H1 (cell line): ENCODE measurements at regions not wholly inside any gene's neighbourhood (a gene's known extent, or its start where the extent isn't known, plus 50 kb on each side); places are given as distances from the start of the nearest gene placed in this dataset.

Experiments used
- CTCF ChIA-PET: fragments of 300-600 bp; sonication (Branson Sonifier 250); formaldehyde crosslinking; loops from one replicate; lab custom pipeline; 2021; ENCODE audit not compliant: partially characterized antibody; lab: Charles Lee
- POLR2A ChIA-PET: fragments of 300-600 bp; sonication (Branson Sonifier 250); formaldehyde crosslinking; loops from one replicate; lab custom pipeline; 2021; ENCODE audit warnings: inconsistent platforms; ENCODE audit not compliant: partially characterized antibody; lab: Charles Lee
- DNase-seq, 2 experiments: peaks; one replicate each; pipeline versions ENCODE4 v3.0.0 to v3.0.0-alpha.2; 2010 to 2022; ENCODE audit warnings: low spot score in 2 of 2, low read depth in 1 of 2, mixed read lengths in 1 of 2
- FAIRE-seq: peaks from 2 replicates; lab custom pipeline; 2011; peaks lifted over from hg19 to GRCh38; lab: Jason Lieb, UNC
- H2AFZ ChIP-seq: 2 replicates; pipeline ENCODE4 v1.8.1; 2012; ENCODE audit warnings: low read length, inconsistent platforms
- H2AK5ac ChIP-seq: 2 replicates; pipeline ENCODE4 v1.6.1; 2013; ENCODE audit warnings: low read depth, low read length
- H2BK120ac ChIP-seq: replicated peaks from 2 replicates; pipeline ENCODE3; 2013; ENCODE audit warnings: low read depth, low read length, inconsistent platforms
- H2BK12ac ChIP-seq: 2 replicates; pipeline ENCODE4 v1.6.1; 2013; ENCODE audit warnings: low read depth, low read length
- H2BK15ac ChIP-seq: 2 replicates; pipeline ENCODE4 v1.6.1; 2013; ENCODE audit warnings: low read length
- H2BK20ac ChIP-seq: 2 replicates; pipeline ENCODE4 v1.6.1; 2013; ENCODE audit warnings: low read length
- H2BK5ac ChIP-seq: 2 replicates; pipeline ENCODE4 v1.6.1; 2013; ENCODE audit warnings: low read depth, low read length
- H3K14ac ChIP-seq: 2 replicates; pipeline ENCODE4 v1.6.1; 2013; ENCODE audit warnings: inconsistent platforms; ENCODE audit not compliant: insufficient read length
- H3K18ac ChIP-seq: 2 replicates; pipeline ENCODE4 v1.6.1; 2013; ENCODE audit warnings: low read length; ENCODE audit errors: extremely low read depth
- H3K23ac ChIP-seq: 2 replicates; pipeline ENCODE4 v1.6.1; 2013; ENCODE audit warnings: inconsistent platforms; ENCODE audit not compliant: insufficient read length
- H3K23me2 ChIP-seq: 2 replicates; pipeline ENCODE4 v1.6.1; 2013; ENCODE audit warnings: low read depth, low read length
- H3K27ac ChIP-seq: 2 replicates; pipeline ENCODE4 v1.6.1; 2011; ENCODE audit warnings: low read depth, low read length, inconsistent platforms
- H3K27me3 ChIP-seq, 4 experiments: replicated peaks in 1 of 4; 1 replicate in 1 of 4; 2 replicates in 3 of 4; pipeline versions ENCODE4 v1.6.1 to v1.8.1; 2011 to 2013; ENCODE audit warnings: low read length in 3 of 4, mild to moderate bottlenecking in 3 of 4, inconsistent platforms in 2 of 4, mixed read lengths in 2 of 4, moderate library complexity in 1 of 4; ENCODE audit not compliant: control insufficient read depth in 3 of 4, insufficient read depth in 3 of 4; ENCODE audit errors: extremely low read depth in 1 of 4
- H3K36me3 ChIP-seq, 4 experiments: 2 replicates each; pipeline versions ENCODE4 v1.6.1 to v1.8.1; 2011 to 2013; ENCODE audit warnings: mild to moderate bottlenecking in 4 of 4, low read length in 3 of 4, moderate library complexity in 2 of 4, control low read depth in 1 of 4, inconsistent platforms in 1 of 4; ENCODE audit not compliant: insufficient read depth in 4 of 4, control insufficient read depth in 2 of 4
- H3K4ac ChIP-seq: replicated peaks from 2 replicates; pipeline ENCODE3; 2013; ENCODE audit warnings: low read length, low read depth, mixed read lengths, inconsistent platforms; ENCODE audit not compliant: insufficient read length
- H3K4me1 ChIP-seq, 4 experiments: replicated peaks in 1 of 4; 1 replicate in 1 of 4; 2 replicates in 3 of 4; pipeline versions ENCODE4 v1.6.1 to v1.8.1; 2011 to 2013; ENCODE audit warnings: low read length in 3 of 4, inconsistent platforms in 2 of 4, mixed read lengths in 1 of 4; ENCODE audit not compliant: insufficient read depth in 4 of 4, control insufficient read depth in 3 of 4
- H3K4me2 ChIP-seq, 2 experiments: 2 replicates each; pipeline versions ENCODE4 v1.6.1 to v1.8.1; 2011 to 2013; ENCODE audit warnings: low read depth in 2 of 2, low read length in 2 of 2, control low read depth in 1 of 2, inconsistent platforms in 1 of 2, mild to moderate bottlenecking in 1 of 2; ENCODE audit not compliant: insufficient read depth in 1 of 2
- H3K4me3 ChIP-seq, 4 experiments: fragments of 200-600, 300-600 bp in 1 of 4; sonication (generic), shearing (Covaris generic), sonication (Bioruptor Twin) in 1 of 4; 2 replicates each; pipeline versions ENCODE4 v1.5.1 to v1.8.1; 2011 to 2016; ENCODE audit warnings: low read length in 4 of 4, low read depth in 3 of 4, control low read depth in 2 of 4, inconsistent platforms in 2 of 4, mild to moderate bottlenecking in 2 of 4, mixed read lengths in 1 of 4, moderate library complexity in 1 of 4; ENCODE audit not compliant: insufficient read depth in 2 of 4; ENCODE audit errors: extremely low read depth in 1 of 4
- H3K56ac ChIP-seq: replicated peaks from 2 replicates; pipeline ENCODE3; 2013; ENCODE audit warnings: low read depth, mild to moderate bottlenecking, mixed read lengths, low read length, inconsistent platforms; ENCODE audit not compliant: insufficient read length
- H3K79me1 ChIP-seq: 2 replicates; pipeline ENCODE4 v1.6.1; 2013; ENCODE audit warnings: low read depth, low read length, control low read depth
- H3K79me2 ChIP-seq, 2 experiments: 2 replicates each; pipeline versions ENCODE4 v1.6.1 to v1.8.1; 2012 to 2013; ENCODE audit warnings: low read length in 2 of 2, mild to moderate bottlenecking in 2 of 2, inconsistent platforms in 1 of 2; ENCODE audit not compliant: insufficient read depth in 2 of 2, control insufficient read depth in 1 of 2
- H3K9ac ChIP-seq, 4 experiments: replicated peaks in 1 of 4; 1 replicate in 1 of 4; 2 replicates in 3 of 4; pipeline versions ENCODE4 v1.6.1 to v1.8.1; 2011 to 2013; ENCODE audit warnings: low read depth in 3 of 4, low read length in 3 of 4, control low read depth in 2 of 4, mild to moderate bottlenecking in 2 of 4, moderate library complexity in 2 of 4, inconsistent platforms in 1 of 4; ENCODE audit errors: extremely low read depth in 1 of 4
- H3K9me3 ChIP-seq, 2 experiments: 2 replicates each; pipeline versions ENCODE4 v1.6.1 to v1.8.1; 2012 to 2013; ENCODE audit warnings: mild to moderate bottlenecking in 2 of 2, moderate library complexity in 2 of 2, control low read depth in 1 of 2, inconsistent platforms in 1 of 2, low read depth in 1 of 2, low read length in 1 of 2, mixed read lengths in 1 of 2; ENCODE audit not compliant: insufficient read depth in 2 of 2
- H4K20me1 ChIP-seq, 2 experiments: replicated peaks in 1 of 2; 2 replicates each; pipeline versions ENCODE3 to v1.8.1; 2011 to 2013; ENCODE audit warnings: inconsistent platforms in 2 of 2, low read length in 2 of 2, mild to moderate bottlenecking in 1 of 2; ENCODE audit not compliant: insufficient read depth in 2 of 2, control insufficient read depth in 1 of 2
- H4K5ac ChIP-seq: 2 replicates; pipeline ENCODE4 v1.6.1; 2013; ENCODE audit warnings: low read length, low read depth, mixed read lengths, inconsistent platforms; ENCODE audit not compliant: insufficient read length
- H4K8ac ChIP-seq: 2 replicates; pipeline ENCODE4 v1.8.0; 2013; ENCODE audit warnings: mild to moderate bottlenecking, moderate library complexity, low read length, inconsistent platforms; ENCODE audit not compliant: insufficient read depth; ENCODE audit errors: extremely low read depth
- H4K91ac ChIP-seq: replicated peaks from 2 replicates; pipeline ENCODE3; 2013; ENCODE audit warnings: low read length, mixed read lengths, inconsistent platforms; ENCODE audit not compliant: insufficient read length
- POLR2AphosphoS5 ChIP-seq: IDR thresholded peaks from 2 replicates; pipeline ENCODE4 v1.6.1; 2011; ENCODE audit warnings: low read depth, low read length
- RAD21 ChIP-seq, 2 experiments: IDR thresholded peaks in 1 of 2; conservative IDR thresholded peaks in 1 of 2; 2 replicates each; pipeline ENCODE4 v1.6.1; 2011; ENCODE audit warnings: low read depth in 2 of 2, low read length in 2 of 2, improper control_type of control experiment in 1 of 2, inconsistent platforms in 1 of 2, mild to moderate bottlenecking in 1 of 2, moderate library complexity in 1 of 2
- WGBS, 2 experiments: shearing (Covaris generic) in 1 of 2; methylation state at CpG; one replicate each; pipeline versions ENCODE4 v1.1.6 to v1.1.7; 2013 to 2015; ENCODE audit warnings: low lambda C conversion rate in 2 of 2, mixed read lengths in 2 of 2, inconsistent platforms in 1 of 2, low coverage in 1 of 2, missing lambda C conversion rate in 1 of 2; ENCODE audit not compliant: insufficient replicate concordance in 2 of 2, insufficient coverage in 1 of 2, insufficient read length in 1 of 2; ENCODE audit errors: extremely low coverage in 1 of 2, missing lambda C conversion rate in 1 of 2; 5-methylcytosine and 5-hydroxymethylcytosine counted together

GRCh38 chr14:98204139-98204538 lies 1067.9 kb downstream of the BCL11B start:
- Histone ChIP-seq H3K23me2 (no peaks in the 10 kb centered on the region), H2BK20ac (no peak overlapping the region), H3K18ac (no peak overlapping the region), H3K36me3 (no peaks in the 10 kb centered on the region), H4K8ac (no peak overlapping the region), H4K5ac (no peak overlapping the region), H3K23ac (no peak overlapping the region), H3K4me2 (no peak overlapping the region), H3K79me1 (no peaks in the 10 kb centered on the region), H3K4me3 (no peak overlapping the region), H2AK5ac (no peak overlapping the region), H2AFZ (no peak overlapping the region), H4K91ac (no peak overlapping the region), H3K9me3 (no peaks in the 10 kb centered on the region), H3K27ac (no peak overlapping the region), H3K4ac (no peak overlapping the region), H4K20me1 (no peaks in the 10 kb centered on the region), H3K14ac (no peak overlapping the region), H3K9ac (no peak overlapping the region), H2BK5ac (no peak overlapping the region), H3K56ac (no peak overlapping the region), H3K79me2 (peaks cover 0 to 3% of the 10 kb centered on the region in 2 experiments; a peak in 1 of 4 replicates), H2BK15ac (no peak overlapping the region), H2BK120ac (no peak overlapping the region), H3K27me3 (no peaks in the 10 kb centered on the region; a peak in 1 of 7 replicates), H3K4me1 (peaks cover 0 to 6% (median 0%) of the 10 kb centered on the region in 4 experiments; a peak in 4 of 7 replicates), H2BK12ac (no peak overlapping the region)
- 54% methylated on average over 3 of the region's 3 CpGs; no CpG with 5 or more reads in 1 of the 2 experiments for WGBS, 2 experiments
- POLR2A ChIA-PET: no interaction called here
- no peak for DNase-seq
- no peak for FAIRE-seq
- CTCF ChIA-PET: interaction anchor here (1.9 kb wide), 1 partner anchor 11 kb away, joined by 4 read pairs; no protein-coding TSS in a partner anchor
- TF ChIP-seq POLR2AphosphoS5 (no peak), RAD21 (IDR thresholded peaks at IDR 0.05 in 1 of 2, conservative IDR thresholded peaks at IDR 0.05 in 1 of 2; ENCODE audit: low read depth in 2 of 2, low read length in 2 of 2) (peak; percentile 9 to 11; a peak in 1 of 4 replicates)
